K562 (cell line): ENCODE measurements at regions not wholly inside any gene's neighbourhood (a gene's known extent, or its start where the extent isn't known, plus 50 kb on each side); places are given as distances from the start of the nearest gene placed in this dataset.

Experiments
- EP300 ChIP-seq: IDR thresholded peaks from 2 replicates; pipeline ENCODE4 v1.6.1; 2012; ENCODE audit warnings: low read length, improper control_type of control experiment
- GTF2B ChIP-seq: IDR thresholded peaks from 2 replicates; pipeline ENCODE4 v1.6.1; 2011; ENCODE audit not compliant: insufficient read length; ENCODE audit errors: extremely low read depth
- HNRNPH1 ChIP-seq: fragments of 200-400 bp; formaldehyde crosslinking; optimal IDR thresholded peaks from 2 replicates; pipeline ENCODE3; 2017; ENCODE audit warnings: low read depth, mild to moderate bottlenecking, low read length, moderate library complexity
- HOXB6 ChIP-seq: fragments of 250-450 bp; sonication (Bioruptor Pico); IDR thresholded peaks from 2 replicates; pipeline ENCODE4 v1.5.1; 2022; ENCODE audit warnings: mild to moderate bottlenecking, borderline replicate concordance
- MAFK ChIP-seq: IDR thresholded peaks from 2 replicates; pipeline ENCODE4 v1.6.1; 2011; ENCODE audit warnings: low read length, improper control_type of control experiment
- MED1 ChIP-seq: sonication (generic); formaldehyde crosslinking; IDR thresholded peaks from 2 replicates; pipeline ENCODE4 v1.8.1; 2023; ENCODE audit warnings: missing genetic modification reagents, borderline replicate concordance
- NFYB ChIP-seq: IDR thresholded peaks from 2 replicates; pipeline ENCODE4 v1.6.1; 2011; ENCODE audit warnings: mild to moderate bottlenecking, moderate library complexity; ENCODE audit not compliant: insufficient read length; ENCODE audit errors: extremely low read depth
- TCF7L2 ChIP-seq: fragments of 150-350 bp; IDR thresholded peaks from 2 replicates; pipeline ENCODE4 v1.6.1; 2016; ENCODE audit warnings: low read depth, mild to moderate bottlenecking, low read length, moderate library complexity
- ZNF589 ChIP-seq: fragments of 200-800 bp; sonication (Bioruptor generic); IDR thresholded peaks from 2 replicates; pipeline ENCODE4 v1.6.1; 2016; ENCODE audit warnings: low read depth, missing genetic modification characterization, missing compliant biosample characterization

- TF ChIP-seq GTF2B (no peak), MAFK (no peak), NFYB (no peak), HOXB6 (CRISPR knock-in tag) (no peak), ZNF589 (CRISPR knock-in tag) (no peak), HNRNPH1 (no peak), TCF7L2 (no peak), EP300 (no peak), MED1 (CRISPR knock-in tag) (no peak)
Measured at GRCh38 chr5:111834926-111835599, 78.1 kb upstream of the NREP start.
